ENCODE measurements at regions not wholly inside any gene's neighbourhood (a gene's known extent, or its start where the extent isn't known, plus 50 kb on each side); places are given as distances from the start of the nearest gene placed in this dataset.
"Not testable (repeated sequence)": the region's sequence is repeated elsewhere in the genome, so short reads cannot be mapped to it uniquely, and the experiment has no call there.

- DNase-seq (ENCODE audit: low read depth, low spot score) = no peak
Measured at GRCh38 chr3:86887876-86888275, 103.1 kb downstream of the VGLL3 start.

GRCh38 chr3:86880066-86880465 is 110.9 kb downstream of the VGLL3 start:
- no peak for DNase-seq (ENCODE audit: low read depth, low spot score)

- DNase-seq (ENCODE audit: low read depth, low spot score) = peak; percentile 86
Measured at GRCh38 chr3:86876504-86877181, 114.3 kb downstream of the VGLL3 start.

GRCh38 chr3:86874790-86875189 is 116.2 kb downstream of the VGLL3 start:
- not testable (repeated sequence) for DNase-seq (ENCODE audit: low read depth, low spot score)

- DNase-seq (ENCODE audit: low read depth, low spot score) = no peak
Measured at GRCh38 chr3:86869566-86869965, 121.4 kb downstream of the VGLL3 start.

- DNase-seq (ENCODE audit: low read depth, low spot score) = no peak
Measured at GRCh38 chr3:86867982-86868381, 123.0 kb downstream of the VGLL3 start.

GRCh38 chr3:86865506-86865905 is 125.4 kb downstream of the VGLL3 start:
- no peak for DNase-seq (ENCODE audit: low read depth, low spot score)

GRCh38 chr3:86856711-86857110 is 134.2 kb downstream of the VGLL3 start:
- DNase-seq (ENCODE audit: low read depth, low spot score) = no peak

GRCh38 chr3:86849991-86850390 is 141.0 kb downstream of the VGLL3 start:
- DNase-seq (ENCODE audit: low read depth, low spot score) = no peak

GRCh38 chr3:86845726-86846125 is 145.2 kb downstream of the VGLL3 start:
- DNase-seq (ENCODE audit: low read depth, low spot score) = no peak

- DNase-seq (ENCODE audit: low read depth, low spot score) = no peak
Measured at GRCh38 chr3:86838927-86839326, 152.0 kb downstream of the VGLL3 start.

- DNase-seq (ENCODE audit: low read depth, low spot score) = no peak
Measured at GRCh38 chr3:86837871-86838270, 153.1 kb downstream of the VGLL3 start.

GRCh38 chr3:86830566-86830965 is 160.4 kb downstream of the VGLL3 start:
- no peak for DNase-seq (ENCODE audit: low read depth, low spot score)

GRCh38 chr3:86828751-86829150 is 162.2 kb downstream of the VGLL3 start:
- no peak for DNase-seq (ENCODE audit: low read depth, low spot score)

- not testable (repeated sequence) for DNase-seq (ENCODE audit: low read depth, low spot score)
Measured at GRCh38 chr3:86827582-86827981, 163.4 kb downstream of the VGLL3 start.

GRCh38 chr3:86826292-86826691 is 164.7 kb downstream of the VGLL3 start:
- DNase-seq (ENCODE audit: low read depth, low spot score) = no peak

- DNase-seq (ENCODE audit: low read depth, low spot score) = no peak
Measured at GRCh38 chr3:86815880-86816279, 175.1 kb downstream of the VGLL3 start.

GRCh38 chr3:86814918-86815655 is 175.9 kb downstream of the VGLL3 start:
- DNase-seq (ENCODE audit: low read depth, low spot score) = peak; percentile 50

- no peak for DNase-seq (ENCODE audit: low read depth, low spot score)
Measured at GRCh38 chr3:86814321-86814720, 176.6 kb downstream of the VGLL3 start.

GRCh38 chr3:86801921-86802320 is 189.0 kb downstream of the VGLL3 start:
- no peak for DNase-seq (ENCODE audit: low read depth, low spot score)

GRCh38 chr3:86801066-86801465 is 189.9 kb downstream of the VGLL3 start:
- no peak for DNase-seq (ENCODE audit: low read depth, low spot score)

GRCh38 chr3:86800116-86800515 is 190.8 kb downstream of the VGLL3 start:
- no peak for DNase-seq (ENCODE audit: low read depth, low spot score)

GRCh38 chr3:86797946-86798345 is 193.0 kb downstream of the VGLL3 start:
- DNase-seq (ENCODE audit: low read depth, low spot score) = no peak
